ENCODE measurements at regions not wholly inside any gene's neighbourhood (a gene's known extent, or its start where the extent isn't known, plus 50 kb on each side); places are given as distances from the start of the nearest gene placed in this dataset.

- TF ChIP-seq CTCF (IDR thresholded peaks at IDR 0.05) (no peak), POLR2AphosphoS5 (IDR thresholded peaks at IDR 0.05; ENCODE audit: insufficient read depth in 1 of 2, low read depth in 1 of 2) (no peak), POLR2A (IDR thresholded peaks at IDR 0.05) (no peak)
These were observed 295.3 kb downstream of the PRL start for GRCh38 chr6:22001396-22002027.
